ENCODE measurements at regions not wholly inside any gene's neighbourhood (a gene's known extent, or its start where the extent isn't known, plus 50 kb on each side); places are given as distances from the start of the nearest gene placed in this dataset.

DNA sequence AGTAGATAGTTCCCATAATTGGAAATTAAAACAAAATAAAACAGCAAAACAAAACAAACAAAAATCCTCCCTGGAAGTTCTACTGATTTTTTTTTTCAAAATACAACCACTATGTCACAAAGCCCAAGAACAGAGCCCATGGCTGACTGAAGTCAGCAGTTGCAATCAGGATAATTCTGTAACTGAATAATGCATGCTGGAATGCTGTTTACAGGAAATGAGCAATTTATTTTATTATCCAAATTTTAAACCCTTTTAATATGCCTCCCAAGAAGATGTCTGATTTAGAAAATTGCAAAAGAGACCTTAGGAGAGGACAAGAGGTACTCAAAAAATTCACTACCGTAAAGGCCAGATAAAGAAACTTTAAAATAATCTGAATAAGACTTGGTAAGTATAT, 578.2 kb downstream of the TOX3 start:
- Mint-ChIP-seq H3K27ac (no peak overlapping the region), H3K27me3 (no peaks in the 10 kb centered on the region), H3K4me3 (no peak overlapping the region), H3K36me3 (no peaks in the 10 kb centered on the region), H3K9me3 (peaks cover 3% of the 10 kb centered on the region), H3K4me1 (no peaks in the 10 kb centered on the region)
- DNase-seq (no peak), ATAC-seq (ENCODE audit: low read depth) (no peak)
- POLR2A ChIA-PET = no interaction called here

DNA sequence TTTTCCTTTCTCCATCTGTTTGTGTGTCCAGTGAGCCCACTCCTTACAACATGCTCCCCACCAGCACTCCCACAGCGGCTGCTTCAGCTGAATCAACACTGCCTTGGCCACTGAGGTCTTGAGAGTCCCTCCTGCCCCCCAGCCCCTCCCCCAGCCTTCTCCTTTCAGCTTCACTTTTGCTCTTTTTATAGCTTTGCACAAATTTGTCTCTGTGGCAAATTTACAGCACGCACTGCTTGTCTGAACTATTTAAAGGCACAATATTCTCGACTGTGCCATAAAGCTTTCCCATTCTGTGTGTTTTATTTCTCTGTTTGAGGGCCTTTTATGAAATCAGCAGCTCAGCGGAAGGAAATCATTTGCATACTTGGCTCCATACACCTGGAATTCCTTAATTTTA, 579.3 kb downstream of the TOX3 start:
- ATAC-seq (ENCODE audit: low read depth) (no peak), DNase-seq (no peak)
- peaks cover 3% of the 10 kb centered on the region for H3K9me3 Mint-ChIP-seq
- no peak overlapping the region for H3K27ac Mint-ChIP-seq
- H3K36me3 Mint-ChIP-seq = no peaks in the 10 kb centered on the region
- POLR2A ChIA-PET = no interaction called here
- no peaks in the 10 kb centered on the region for H3K27me3 Mint-ChIP-seq
- no peaks in the 10 kb centered on the region for H3K4me1 Mint-ChIP-seq
- H3K4me3 Mint-ChIP-seq = no peak overlapping the region

DNA sequence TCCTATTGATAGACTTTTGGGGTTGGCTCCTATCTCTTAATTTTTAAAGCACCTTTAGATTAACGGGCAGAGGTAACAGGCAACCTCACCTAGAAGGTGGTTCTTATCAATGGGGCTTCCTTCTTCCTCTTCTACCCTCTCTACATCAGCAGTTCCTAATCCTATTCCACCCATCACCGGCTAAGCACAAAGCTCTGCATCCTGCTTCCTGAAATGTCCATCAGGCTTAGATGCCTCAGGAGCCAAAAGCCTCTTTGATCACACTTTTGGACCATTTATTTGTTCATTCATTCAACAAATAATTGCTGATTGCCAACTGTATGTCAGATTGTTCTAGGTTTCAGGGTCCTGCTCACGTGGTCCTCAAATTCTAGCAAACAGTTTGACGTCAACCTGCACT, 586.0 kb downstream of the TOX3 start:
- DNase-seq = no peak
- no peaks in the 10 kb centered on the region for H3K27me3 Mint-ChIP-seq
- no peak overlapping the region for H3K4me3 Mint-ChIP-seq
- POLR2A ChIA-PET = no interaction called here
- no peaks in the 10 kb centered on the region for H3K36me3 Mint-ChIP-seq
- H3K4me1 Mint-ChIP-seq = no peaks in the 10 kb centered on the region
- no peak overlapping the region for H3K27ac Mint-ChIP-seq
- no peak for ATAC-seq (ENCODE audit: low read depth)
- H3K9me3 Mint-ChIP-seq = no peaks in the 10 kb centered on the region

DNA sequence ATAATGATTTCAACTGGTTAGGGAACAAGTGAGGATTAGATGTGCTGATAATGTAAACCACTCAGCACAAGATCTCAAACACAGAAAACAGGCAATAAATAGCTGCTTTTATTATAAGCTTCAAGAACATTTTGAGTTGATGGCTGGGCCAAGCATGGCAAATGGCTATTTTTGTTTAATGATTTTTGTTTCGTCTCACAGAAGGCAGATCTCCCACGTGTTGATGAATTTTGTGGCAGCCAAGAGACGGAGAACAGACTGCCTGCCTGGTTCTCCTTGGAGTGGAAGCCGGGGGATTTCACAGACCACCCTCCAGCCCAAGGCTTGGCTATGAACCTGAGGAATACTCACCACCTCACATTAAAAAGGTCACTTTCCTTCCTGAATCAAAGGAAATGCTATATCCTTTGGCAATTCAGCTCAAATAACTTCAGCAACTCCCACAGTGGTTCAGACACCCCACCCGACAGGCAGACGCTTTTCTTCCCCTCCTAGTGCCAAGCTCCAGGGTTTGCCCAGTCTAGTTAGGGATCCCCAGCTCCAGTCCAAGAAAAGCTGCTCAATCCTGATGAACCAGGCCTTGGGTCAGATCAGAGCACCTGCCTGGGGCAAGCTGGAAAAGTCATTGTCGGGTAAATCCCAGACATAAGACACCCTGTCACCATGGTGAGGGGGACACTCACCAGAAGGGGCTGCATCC, 593.5 kb downstream of the TOX3 start:
- Mint-ChIP-seq H3K9me3 (no peaks in the 10 kb centered on the region), H3K27ac (no peak overlapping the region), H3K4me3 (no peak overlapping the region), H3K36me3 (no peaks in the 10 kb centered on the region), H3K4me1 (no peaks in the 10 kb centered on the region), H3K27me3 (no peaks in the 10 kb centered on the region)
- no peak for DNase-seq
- POLR2A ChIA-PET = no interaction called here
- ATAC-seq (ENCODE audit: low read depth) = no peak

DNA sequence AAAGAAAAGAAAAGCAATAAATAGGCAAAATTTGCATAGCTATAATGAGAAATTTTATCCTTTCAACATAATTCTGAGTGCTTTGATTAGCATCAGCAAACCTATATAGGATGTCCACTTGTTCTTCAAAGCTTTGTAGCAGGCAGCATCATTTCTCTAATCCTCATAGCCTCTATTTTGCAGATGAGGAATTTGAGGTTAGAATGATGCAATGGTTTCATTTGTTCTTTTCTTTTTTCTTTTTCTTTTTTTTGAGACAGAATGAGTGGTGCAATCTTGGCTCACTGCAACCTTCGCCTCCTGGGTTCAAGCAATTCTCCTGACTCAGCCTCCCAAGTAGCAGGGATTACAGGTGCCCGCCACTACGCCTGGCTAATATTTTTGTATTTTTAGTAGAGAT, 594.4 kb downstream of the TOX3 start:
- H3K27ac Mint-ChIP-seq = no peak overlapping the region
- no peak overlapping the region for H3K4me3 Mint-ChIP-seq

DNA sequence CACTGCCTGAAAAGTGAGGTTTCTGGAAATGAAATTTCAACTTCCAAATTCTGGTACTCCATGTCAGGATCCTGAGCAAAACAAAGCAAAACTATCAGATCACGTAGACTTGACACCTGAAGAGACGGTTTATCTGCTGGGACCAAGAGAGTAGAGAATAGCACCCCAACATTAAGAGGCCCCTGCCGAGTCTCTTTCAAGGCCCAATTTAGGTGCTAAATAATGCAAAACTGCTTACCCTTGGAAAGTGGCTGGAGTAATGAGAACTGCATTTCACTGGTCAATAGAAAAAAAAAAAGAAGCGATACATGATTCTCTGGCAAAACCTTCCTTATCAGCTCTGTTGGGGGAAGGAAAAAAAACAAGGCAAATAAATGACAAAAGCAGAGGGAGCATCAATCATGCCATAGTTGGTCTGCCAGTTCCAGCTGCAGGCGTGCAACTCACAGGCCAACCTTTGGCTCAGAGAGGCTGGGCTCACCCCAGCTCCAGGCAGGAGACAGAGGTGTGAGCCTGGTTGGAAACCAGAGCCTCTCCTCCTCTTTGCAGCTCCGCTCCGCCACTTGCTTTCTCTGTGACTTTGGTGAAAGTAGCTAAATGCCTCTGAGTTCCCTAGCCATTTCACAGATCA, 595.2 kb downstream of the TOX3 start:
- H3K36me3 Mint-ChIP-seq = no peaks in the 10 kb centered on the region
- no peaks in the 10 kb centered on the region for H3K9me3 Mint-ChIP-seq
- H3K4me3 Mint-ChIP-seq = no peak overlapping the region
- no peak for ATAC-seq (ENCODE audit: low read depth)
- no peak overlapping the region for H3K27ac Mint-ChIP-seq
- DNase-seq = no peak
- H3K4me1 Mint-ChIP-seq = no peaks in the 10 kb centered on the region
- H3K27me3 Mint-ChIP-seq = no peaks in the 10 kb centered on the region
- POLR2A ChIA-PET = no interaction called here

More for the DNA sequence above, 594.4 kb downstream of the TOX3 start:
- ATAC-seq (ENCODE audit: low read depth) (no peak), DNase-seq (no peak)
- no peaks in the 10 kb centered on the region for H3K4me1 Mint-ChIP-seq
- POLR2A ChIA-PET = no interaction called here
- H3K9me3 Mint-ChIP-seq = no peaks in the 10 kb centered on the region
- H3K36me3 Mint-ChIP-seq = no peaks in the 10 kb centered on the region
- H3K27me3 Mint-ChIP-seq = no peaks in the 10 kb centered on the region

DNA sequence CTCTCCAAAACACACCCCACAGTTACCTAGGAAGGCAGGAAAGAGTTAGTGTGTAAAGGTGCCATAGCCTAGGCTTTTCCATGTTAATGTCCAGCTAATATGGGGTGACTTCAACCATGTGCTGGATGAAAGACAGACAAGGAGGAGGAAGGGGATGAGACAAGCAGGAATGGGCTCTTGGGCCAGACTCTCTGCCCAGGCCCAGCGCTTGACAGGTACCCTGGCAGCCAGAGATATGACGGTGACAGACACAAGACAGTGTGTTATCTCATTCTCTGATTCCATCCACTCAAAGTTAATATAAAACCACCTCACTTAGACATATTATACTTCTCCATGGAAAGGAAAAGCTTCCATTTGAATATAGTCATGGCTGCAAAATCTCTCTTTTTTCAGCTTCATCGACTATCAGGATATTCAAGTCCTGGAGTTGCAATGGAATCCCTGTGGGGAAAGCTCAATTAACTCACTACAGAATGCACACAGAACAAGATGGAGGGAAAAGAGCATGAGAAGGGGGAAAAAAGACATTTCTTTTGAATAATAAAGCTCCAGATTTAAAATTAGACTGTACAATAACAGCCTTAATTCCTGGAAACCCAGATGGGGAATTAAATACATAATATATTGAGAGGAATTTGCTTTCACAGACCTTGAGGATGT, 596.7 kb downstream of the TOX3 start:
- no peaks in the 10 kb centered on the region for H3K4me1 Mint-ChIP-seq
- H3K9me3 Mint-ChIP-seq = no peaks in the 10 kb centered on the region
- no peak overlapping the region for H3K4me3 Mint-ChIP-seq
- ATAC-seq (ENCODE audit: low read depth) (no peak), DNase-seq (no peak)
- no peaks in the 10 kb centered on the region for H3K27me3 Mint-ChIP-seq
- H3K36me3 Mint-ChIP-seq = no peaks in the 10 kb centered on the region
- H3K27ac Mint-ChIP-seq = no peak overlapping the region
- POLR2A ChIA-PET = no interaction called here

DNA sequence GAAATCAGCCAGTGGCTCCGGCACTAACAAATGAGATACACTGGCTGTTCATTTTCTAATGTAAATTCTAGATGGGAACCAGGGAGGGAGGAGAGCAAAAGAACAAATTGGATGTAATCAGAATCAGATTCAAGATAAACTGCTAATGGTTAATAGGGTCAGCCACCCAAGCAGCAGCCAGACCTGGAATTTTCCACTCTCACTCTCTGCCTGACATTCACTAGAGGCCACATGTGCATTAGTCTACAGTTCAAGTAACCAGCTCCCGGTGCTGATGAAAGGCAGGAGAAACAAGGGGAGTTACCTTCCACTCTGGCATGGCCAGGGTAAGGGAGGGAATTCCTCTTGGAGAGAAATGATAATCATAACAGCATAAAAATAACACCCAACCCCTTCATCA, 597.7 kb downstream of the TOX3 start:
- Mint-ChIP-seq H3K4me3 (no peak overlapping the region), H3K27ac (no peak overlapping the region), H3K4me1 (no peaks in the 10 kb centered on the region), H3K9me3 (no peaks in the 10 kb centered on the region), H3K36me3 (no peaks in the 10 kb centered on the region), H3K27me3 (no peaks in the 10 kb centered on the region)
- ATAC-seq (ENCODE audit: low read depth) (no peak), DNase-seq (no peak)
- POLR2A ChIA-PET = no interaction called here

DNA sequence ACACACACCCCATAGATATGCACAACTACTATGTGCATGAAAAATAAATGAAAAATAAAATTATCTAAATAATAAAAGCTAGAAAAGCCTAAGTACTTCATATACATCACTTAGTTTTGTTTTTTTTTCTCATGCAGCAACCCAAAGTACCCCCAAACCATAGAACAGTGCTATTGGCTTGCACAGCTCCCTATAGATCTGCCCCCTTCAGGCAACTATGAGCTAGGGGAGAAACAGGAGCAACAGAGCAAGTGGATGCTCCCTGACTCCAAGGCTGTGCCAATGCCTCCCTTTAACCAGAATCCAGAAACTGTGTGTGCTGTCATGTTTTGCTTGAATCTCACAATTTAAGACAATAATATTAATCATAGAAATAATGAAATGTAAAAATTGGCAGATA, 605.5 kb downstream of the TOX3 start:
- Mint-ChIP-seq H3K27me3 (no peaks in the 10 kb centered on the region), H3K4me1 (no peaks in the 10 kb centered on the region), H3K4me3 (no peak overlapping the region), H3K9me3 (no peaks in the 10 kb centered on the region), H3K36me3 (no peaks in the 10 kb centered on the region), H3K27ac (no peak overlapping the region)
- DNase-seq (no peak), ATAC-seq (ENCODE audit: low read depth) (no peak)
- POLR2A ChIA-PET = no interaction called here

DNA sequence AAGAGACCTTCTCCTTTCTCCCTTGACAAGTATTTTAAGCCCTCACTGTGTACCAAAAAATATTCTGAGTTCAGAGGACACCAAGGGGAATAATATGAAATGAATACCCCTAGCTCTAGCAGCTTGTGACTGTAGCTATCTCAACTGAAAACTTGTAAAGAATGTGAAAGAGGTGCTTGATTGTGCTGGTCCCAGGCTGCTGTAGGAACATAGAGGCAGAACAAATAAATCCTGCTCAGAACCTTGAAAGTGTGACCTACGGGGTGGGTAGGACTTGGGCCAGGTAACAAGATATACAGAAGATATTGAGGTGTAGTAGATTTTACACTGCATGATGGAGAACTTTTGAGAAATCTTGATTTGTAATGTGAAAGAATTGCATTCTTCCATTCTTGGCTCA, 606.8 kb downstream of the TOX3 start:
- Mint-ChIP-seq H3K4me3 (no peak overlapping the region), H3K27ac (no peak overlapping the region), H3K36me3 (no peaks in the 10 kb centered on the region), H3K27me3 (no peaks in the 10 kb centered on the region), H3K9me3 (no peaks in the 10 kb centered on the region), H3K4me1 (no peaks in the 10 kb centered on the region)
- no peak for DNase-seq
- POLR2A ChIA-PET = no interaction called here
- no peak for ATAC-seq (ENCODE audit: low read depth)

DNA sequence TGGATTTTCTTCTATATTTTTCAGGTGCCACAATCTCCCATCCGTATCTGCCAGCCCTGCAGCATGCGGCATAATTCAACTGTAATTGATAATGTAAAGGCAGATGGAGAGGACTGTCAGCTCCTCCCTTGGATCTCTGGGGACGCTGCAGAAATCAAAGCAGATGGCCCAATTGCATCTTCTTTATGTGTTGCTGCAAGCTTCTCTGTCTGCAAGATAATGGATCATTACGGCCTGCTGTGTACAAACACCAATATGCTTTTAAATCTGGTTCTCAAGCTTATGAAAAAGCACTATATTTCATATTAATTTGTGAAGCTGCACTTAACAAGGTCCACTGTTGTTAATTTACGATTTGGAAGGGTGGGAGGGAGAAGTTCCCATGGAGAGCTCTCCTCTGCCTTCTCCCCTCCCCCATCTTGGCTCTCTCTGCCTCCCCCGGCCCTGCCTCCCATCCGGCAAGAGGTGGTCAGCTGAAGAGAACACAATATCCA, 607.5 kb downstream of the TOX3 start:
- POLR2A ChIA-PET = no interaction called here
- Mint-ChIP-seq H3K27ac (no peak overlapping the region), H3K4me3 (no peak overlapping the region), H3K9me3 (no peaks in the 10 kb centered on the region), H3K36me3 (no peaks in the 10 kb centered on the region), H3K4me1 (no peaks in the 10 kb centered on the region), H3K27me3 (no peaks in the 10 kb centered on the region)
- no peak for ATAC-seq (ENCODE audit: low read depth)
- DNase-seq = no peak

DNA sequence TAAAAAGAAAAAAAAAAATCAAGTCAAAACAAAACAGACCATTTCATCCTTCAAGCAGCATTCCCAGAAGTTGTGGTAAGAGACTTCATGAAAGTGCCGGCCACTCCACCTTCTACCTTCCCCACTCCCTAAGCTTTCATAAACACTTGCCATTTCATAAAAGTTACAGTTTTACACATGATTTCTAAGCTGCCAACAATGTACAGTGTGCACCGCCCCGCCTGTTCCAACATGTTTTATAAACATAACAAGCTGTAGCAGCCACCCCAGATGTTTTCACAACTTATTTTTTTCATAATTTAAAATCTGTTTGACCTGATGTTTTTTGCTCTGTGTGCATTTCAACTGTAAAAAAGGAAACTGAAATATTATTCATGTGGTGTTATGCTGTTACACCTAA, 608.1 kb downstream of the TOX3 start:
- DNase-seq (no peak), ATAC-seq (ENCODE audit: low read depth) (no peak)
- H3K4me3 Mint-ChIP-seq = no peak overlapping the region
- H3K4me1 Mint-ChIP-seq = no peaks in the 10 kb centered on the region
- POLR2A ChIA-PET = no interaction called here
- no peaks in the 10 kb centered on the region for H3K27me3 Mint-ChIP-seq
- peaks cover 3% of the 10 kb centered on the region for H3K9me3 Mint-ChIP-seq
- no peaks in the 10 kb centered on the region for H3K36me3 Mint-ChIP-seq
- H3K27ac Mint-ChIP-seq = no peak overlapping the region

DNA sequence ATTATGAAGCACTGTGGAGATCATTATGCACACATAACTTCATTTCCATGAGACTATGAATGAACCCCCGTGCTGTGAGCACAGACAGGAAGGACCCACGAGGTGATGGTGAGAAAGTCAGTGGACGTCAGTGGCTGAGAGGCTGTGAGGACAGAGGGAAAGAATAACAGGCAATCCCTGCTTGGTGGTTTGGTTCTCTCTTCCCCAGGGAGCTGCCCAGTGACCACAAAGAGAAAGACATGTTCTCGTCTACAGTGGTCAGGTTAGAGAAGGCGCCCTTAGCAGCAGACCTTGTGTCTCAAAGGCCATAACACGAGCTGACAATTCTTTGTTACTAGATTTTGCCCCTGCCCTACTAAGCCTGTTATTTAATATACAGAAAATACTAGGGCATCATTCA, 609.2 kb downstream of the TOX3 start:
- H3K4me3 Mint-ChIP-seq = no peak overlapping the region
- DNase-seq = no peak
- no peaks in the 10 kb centered on the region for H3K27me3 Mint-ChIP-seq
- no peak for ATAC-seq (ENCODE audit: low read depth)
- H3K9me3 Mint-ChIP-seq = peaks cover 3% of the 10 kb centered on the region
- no peaks in the 10 kb centered on the region for H3K4me1 Mint-ChIP-seq
- H3K27ac Mint-ChIP-seq = no peak overlapping the region
- POLR2A ChIA-PET = no interaction called here
- no peaks in the 10 kb centered on the region for H3K36me3 Mint-ChIP-seq

DNA sequence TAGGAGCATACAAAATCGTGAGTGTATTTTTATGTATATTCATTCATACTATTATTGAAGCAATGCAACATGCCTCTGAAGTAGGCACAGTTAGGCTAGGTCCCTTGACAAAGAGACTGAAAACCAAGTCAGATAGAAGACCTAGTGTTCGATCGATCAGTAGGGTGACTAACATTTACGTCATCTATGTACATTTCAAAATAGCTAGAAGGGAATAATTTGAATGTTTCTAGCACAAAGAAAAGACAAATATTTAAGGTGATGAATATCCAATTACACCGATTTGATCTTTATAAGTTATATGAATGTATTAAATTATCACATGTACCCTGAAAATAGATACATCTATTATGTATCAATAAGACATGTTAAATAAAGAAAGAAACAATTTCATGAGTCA, 610.1 kb downstream of the TOX3 start:
- POLR2A ChIA-PET = no interaction called here
- Mint-ChIP-seq H3K4me3 (no peak overlapping the region), H3K36me3 (no peaks in the 10 kb centered on the region), H3K27ac (no peak overlapping the region), H3K9me3 (peaks cover 3% of the 10 kb centered on the region), H3K27me3 (no peaks in the 10 kb centered on the region), H3K4me1 (no peaks in the 10 kb centered on the region)
- no peak for ATAC-seq (ENCODE audit: low read depth)
- DNase-seq = no peak
